ENCODE measurements at regions not wholly inside any gene's neighbourhood (a gene's known extent, or its start where the extent isn't known, plus 50 kb on each side); places are given as distances from the start of the nearest gene placed in this dataset.

- WGBS, 2 donors = 92 to 96% methylated on average over 6 of the region's 6 CpGs
- intact Hi-C loops (cut with DNase I) = no loop called here
- Histone ChIP-seq H3K36me3 (replicated peaks in 1 of 2; ENCODE audit: insufficient read depth in 1 of 2, low read depth in 2 of 2) (no peaks in the 10 kb centered on the region), H3K9me3 (no peaks in the 10 kb centered on the region), H3K4me3 (no peak overlapping the region), H3K4me1 (peaks cover 3% of the 10 kb centered on the region), H3K27me3 (no peaks in the 10 kb centered on the region), H3K27ac (no peak overlapping the region)
- no peak for TF ChIP-seq POLR2A (IDR thresholded peaks at IDR 0.05)
- TF ChIP-seq CTCF (IDR thresholded peaks at IDR 0.05) = no peak
- DNase-seq (no peak), ATAC-seq (no peak)
Observed at GRCh38 chr5:34516686-34517085, 139.4 kb upstream of the RAI14 start.

GRCh38 chr5:34517249-34517648, 138.9 kb upstream of the RAI14 start:
- TF ChIP-seq CTCF (IDR thresholded peaks at IDR 0.05) (no peak), POLR2A (IDR thresholded peaks at IDR 0.05) (no peak)
- 35 to 59% methylated on average over 2 of the region's 2 CpGs for WGBS, 2 donors
- Histone ChIP-seq H3K27ac (no peak overlapping the region), H3K27me3 (no peaks in the 10 kb centered on the region), H3K36me3 (replicated peaks in 1 of 2; ENCODE audit: insufficient read depth in 1 of 2, low read depth in 2 of 2) (no peaks in the 10 kb centered on the region), H3K9me3 (no peaks in the 10 kb centered on the region), H3K4me1 (no peaks in the 10 kb centered on the region), H3K4me3 (no peak overlapping the region)
- ATAC-seq = no peak
- no peak for DNase-seq
- intact Hi-C loops (cut with DNase I) = no loop called here

GRCh38 chr5:34519489-34520220, 136.5 kb upstream of the RAI14 start:
- DNase-seq = no peak
- intact Hi-C loops (cut with DNase I) = loop anchor here (5.0 kb wide), 1 partner anchor 378 kb away; no protein-coding TSS in a partner anchor

GRCh38 chr5:34521628-34522290, 134.4 kb upstream of the RAI14 start:
- no peak overlapping the region for H3K4me3 ChIP-seq
- no peak for DNase-seq
- intact Hi-C loops (cut with DNase I) = loop anchor here (5.0 kb wide), 1 partner anchor 376 kb away; no protein-coding TSS in a partner anchor
- no peaks in the 10 kb centered on the region for H3K27me3 ChIP-seq
- 79% methylated on average over 8 of the region's 8 CpGs for WGBS, 2 donors
- H3K36me3 ChIP-seq (replicated peaks in 1 of 2; ENCODE audit: insufficient read depth in 1 of 2, low read depth in 2 of 2) = no peaks in the 10 kb centered on the region
- H3K4me1 ChIP-seq = no peaks in the 10 kb centered on the region
- TF ChIP-seq CTCF (IDR thresholded peaks at IDR 0.05) (no peak), POLR2A (IDR thresholded peaks at IDR 0.05) (no peak)
- ATAC-seq = no peak
- H3K27ac ChIP-seq = no peak overlapping the region
- no peaks in the 10 kb centered on the region for H3K9me3 ChIP-seq

More at GRCh38 chr5:34519489-34520220, 136.5 kb upstream of the RAI14 start:
- Histone ChIP-seq H3K9me3 (no peaks in the 10 kb centered on the region), H3K4me3 (no peak overlapping the region), H3K4me1 (no peaks in the 10 kb centered on the region), H3K36me3 (replicated peaks in 1 of 2; ENCODE audit: insufficient read depth in 1 of 2, low read depth in 2 of 2) (no peaks in the 10 kb centered on the region), H3K27me3 (no peaks in the 10 kb centered on the region), H3K27ac (no peak overlapping the region)
- 31 to 34% methylated on average over 3 of the region's 3 CpGs for WGBS, 2 donors
- no peak for ATAC-seq
- no peak for TF ChIP-seq CTCF (IDR thresholded peaks at IDR 0.05)
- no peak for TF ChIP-seq POLR2A (IDR thresholded peaks at IDR 0.05)
